Cardiac muscle cell (in vitro differentiated cells and primary cell): ENCODE measurements at regions not wholly inside any gene's neighbourhood (a gene's known extent, or its start where the extent isn't known, plus 50 kb on each side); places are given as distances from the start of the nearest gene placed in this dataset.
"Not testable (repeated sequence)": the region's sequence is repeated elsewhere in the genome, so short reads cannot be mapped to it uniquely, and the experiment has no call there.

Source experiments
- DNase-seq, 2 donors: peaks; one replicate each; pipeline versions ENCODE4 v3.0.0 to v3.0.0-alpha.2; 2010 to 2017; ENCODE audit warnings: low read depth in 1 of 2, low spot score in 1 of 2
- H3K27ac ChIP-seq: fragments of 200-600 bp; sonication (generic); 2 replicates; pipeline ENCODE4 v1.5.1; 2016
- H3K27me3 ChIP-seq: fragments of 200-600 bp; sonication (generic); 2 replicates; pipeline ENCODE4 v1.6.0; 2016; ENCODE audit warnings: control low read depth
- H3K36me3 ChIP-seq: fragments of 200-600 bp; sonication (generic); 2 replicates; pipeline ENCODE4 v1.5.1; 2016; ENCODE audit warnings: control low read depth
- H3K4me1 ChIP-seq: fragments of 200-600 bp; sonication (generic); 2 replicates; pipeline ENCODE4 v1.8.1; 2017; ENCODE audit warnings: low read depth, mild to moderate bottlenecking, mixed run types
- H3K4me3 ChIP-seq: fragments of 200-600 bp; sonication (generic); 2 replicates; pipeline ENCODE4 v1.5.1; 2016; ENCODE audit warnings: mild to moderate bottlenecking
- H3K9me3 ChIP-seq: fragments of 200-600 bp; sonication (generic); 2 replicates; pipeline ENCODE4 v1.5.1; 2017; ENCODE audit warnings: low read depth, mild to moderate bottlenecking, control low read depth
- CTCF ChIP-seq: IDR thresholded peaks from 2 replicates; pipeline ENCODE4 v1.5.1; 2012; ENCODE audit warnings: low read depth, mild to moderate bottlenecking, low read length

GRCh38 chr10:22779331-22780019 lies 65.1 kb upstream of the PIP4K2A start:
- Histone ChIP-seq H3K9me3 (no peaks in the 10 kb centered on the region), H3K4me3 (no peak overlapping the region), H3K27me3 (no peaks in the 10 kb centered on the region), H3K36me3 (no peaks in the 10 kb centered on the region), H3K27ac (no peak overlapping the region), H3K4me1 (no peaks in the 10 kb centered on the region)
- TF ChIP-seq CTCF = no peak
- DNase-seq = peak in 1 of 2 donors; percentile 6

GRCh38 chr10:22774102-22774501 lies 59.7 kb upstream of the PIP4K2A start:
- H3K9me3 ChIP-seq = no peaks in the 10 kb centered on the region
- H3K27me3 ChIP-seq = no peaks in the 10 kb centered on the region
- H3K4me1 ChIP-seq = no peaks in the 10 kb centered on the region
- H3K4me3 ChIP-seq = no peak overlapping the region
- DNase-seq = no peak
- TF ChIP-seq CTCF = no peak
- no peaks in the 10 kb centered on the region for H3K36me3 ChIP-seq
- H3K27ac ChIP-seq = no peak overlapping the region

- H3K36me3 ChIP-seq, DNase-seq, H3K4me3 ChIP-seq, H3K4me1 ChIP-seq, H3K27me3 ChIP-seq, H3K9me3 ChIP-seq, H3K27ac ChIP-seq: not testable (repeated sequence)
These were observed 57.3 kb upstream of the PIP4K2A start for GRCh38 chr10:22771631-22772030.

GRCh38 chr10:22770270-22770669 lies 55.9 kb upstream of the PIP4K2A start:
- Histone ChIP-seq H3K9me3 (no peaks in the 10 kb centered on the region), H3K4me1 (no peaks in the 10 kb centered on the region), H3K36me3 (no peaks in the 10 kb centered on the region), H3K27me3 (no peaks in the 10 kb centered on the region), H3K4me3 (no peak overlapping the region), H3K27ac (no peak overlapping the region)
- DNase-seq = no peak
- TF ChIP-seq CTCF = no peak

- Histone ChIP-seq H3K4me1 (no peaks in the 10 kb centered on the region), H3K27me3 (no peaks in the 10 kb centered on the region), H3K36me3 (no peaks in the 10 kb centered on the region), H3K4me3 (no peak overlapping the region), H3K9me3 (no peaks in the 10 kb centered on the region), H3K27ac (no peak overlapping the region)
- no peak for TF ChIP-seq CTCF
- DNase-seq = no peak
These were observed 53.5 kb upstream of the PIP4K2A start for GRCh38 chr10:22767859-22768258.

GRCh38 chr10:22766693-22767092 lies 52.3 kb upstream of the PIP4K2A start:
- Histone ChIP-seq H3K27me3 (no peaks in the 10 kb centered on the region), H3K27ac (no peak overlapping the region), H3K36me3 (no peaks in the 10 kb centered on the region), H3K9me3 (no peaks in the 10 kb centered on the region), H3K4me1 (no peaks in the 10 kb centered on the region), H3K4me3 (no peak overlapping the region)
- no peak for TF ChIP-seq CTCF
- DNase-seq = peak in 1 of 2 donors; percentile 18
